Ramos (cell line): ENCODE measurements at regions not wholly inside any gene's neighbourhood (a gene's known extent, or its start where the extent isn't known, plus 50 kb on each side); places are given as distances from the start of the nearest gene placed in this dataset.
"Not testable (repeated sequence)": the region's sequence is repeated elsewhere in the genome, so short reads cannot be mapped to it uniquely, and the experiment has no call there.

ENCODE experiments used
- in situ Hi-C: fragments of 300-500 bp; cut with MboI; formaldehyde crosslinking; loops from one replicate; pipeline ENCODE4 v1.14.3; 2022; ENCODE audit warnings: low sequenced_read_pairs; ENCODE audit not compliant: unreplicated experiment

- in situ Hi-C loops: no loop called here
These were observed 823.2 kb downstream of the DHX35 start for GRCh38 chr20:39785252-39785917.

- in situ Hi-C loops: no loop called here
These were observed 822.5 kb downstream of the DHX35 start for GRCh38 chr20:39784693-39785092.

GRCh38 chr20:39778847-39779604 is 816.9 kb downstream of the DHX35 start:
- in situ Hi-C loops: no loop called here

- in situ Hi-C loops: no loop called here
These were observed 816.3 kb downstream of the DHX35 start for GRCh38 chr20:39778431-39778830.

- in situ Hi-C loops: no loop called here
These were observed 815.5 kb downstream of the DHX35 start for GRCh38 chr20:39777610-39778009.

- in situ Hi-C loops: no loop called here
These were observed 813.0 kb downstream of the DHX35 start for GRCh38 chr20:39775110-39775509.

- in situ Hi-C loops: no loop called here
These were observed 811.3 kb downstream of the DHX35 start for GRCh38 chr20:39773380-39774000.

GRCh38 chr20:39767352-39767751 is 805.2 kb downstream of the DHX35 start:
- in situ Hi-C loops: no loop called here

- in situ Hi-C loops: no loop called here
These were observed 804.2 kb downstream of the DHX35 start for GRCh38 chr20:39766333-39766732.

- in situ Hi-C loops: no loop called here
These were observed 800.6 kb downstream of the DHX35 start for GRCh38 chr20:39762716-39763115.

- in situ Hi-C loops: no loop called here
These were observed 796.7 kb downstream of the DHX35 start for GRCh38 chr20:39758876-39759275.

GRCh38 chr20:39756828-39757227 is 794.7 kb downstream of the DHX35 start:
- in situ Hi-C loops: no loop called here

GRCh38 chr20:39756369-39756768 is 794.2 kb downstream of the DHX35 start:
- in situ Hi-C loops: no loop called here

- in situ Hi-C loops: no loop called here
These were observed 790.2 kb downstream of the DHX35 start for GRCh38 chr20:39752262-39752876.

- in situ Hi-C loops: no loop called here
These were observed 789.5 kb downstream of the DHX35 start for GRCh38 chr20:39751557-39752137.

GRCh38 chr20:39745380-39745779 is 783.2 kb downstream of the DHX35 start:
- in situ Hi-C loops: no loop called here

- in situ Hi-C loops: no loop called here
These were observed 776.5 kb downstream of the DHX35 start for GRCh38 chr20:39738651-39739050.

GRCh38 chr20:39736434-39737327 is 774.5 kb downstream of the DHX35 start:
- in situ Hi-C loops: no loop called here

- in situ Hi-C loops: not testable (repeated sequence)
These were observed 763.4 kb downstream of the DHX35 start for GRCh38 chr20:39725513-39725912.

GRCh38 chr20:39719293-39719692 is 757.1 kb downstream of the DHX35 start:
- in situ Hi-C loops: no loop called here
